SK-N-SH treated with all-trans-retinoic acid at 6 μM for 48 hours (cell line): ENCODE measurements at regions not wholly inside any gene's neighbourhood (a gene's known extent, or its start where the extent isn't known, plus 50 kb on each side); places are given as distances from the start of the nearest gene placed in this dataset.
A peak's percentile ranks its signal among the peaks of the same experiment; 100 is the strongest.

Experiments
- ATAC-seq: fragments of 200-7000 bp; cut with Tn5 transposase; 3 replicates; pipeline ENCODE4 v1.9.1; 2020; ENCODE audit warnings: mild to moderate bottlenecking, moderate library complexity
- ARNTL ChIP-seq: fragments of 450-650 bp; formaldehyde crosslinking; IDR thresholded peaks from 2 replicates; pipeline ENCODE4 v1.5.0; 2020; ENCODE audit warnings: low read depth, mild to moderate bottlenecking, moderate library complexity, borderline replicate concordance
- BACH2 ChIP-seq: fragments of 250-450 bp; sonication (Bioruptor Pico); IDR thresholded peaks from 2 replicates; pipeline ENCODE4 v1.9.0; 2021; ENCODE audit warnings: mild to moderate bottlenecking, borderline replicate concordance
- CREB5 ChIP-seq: fragments of 250-450 bp; sonication (Bioruptor Pico); IDR thresholded peaks from 2 replicates; pipeline ENCODE4 v1.5.1; 2020; ENCODE audit warnings: low read depth, mild to moderate bottlenecking, moderate library complexity
- CSDC2 ChIP-seq: fragments of 250-450 bp; sonication (Bioruptor Pico); IDR thresholded peaks from 2 replicates; pipeline ENCODE4 v1.5.0; 2020; ENCODE audit warnings: mild to moderate bottlenecking, moderate library complexity
- CSRNP3 ChIP-seq: fragments of 250-450 bp; sonication (Bioruptor Pico); IDR thresholded peaks from 2 replicates; pipeline ENCODE4 v1.5.1; 2021; ENCODE audit warnings: mild to moderate bottlenecking, moderate library complexity
- ISL1 ChIP-seq: fragments of 250-450 bp; sonication (Bioruptor Pico); IDR thresholded peaks from 2 replicates; pipeline ENCODE4 v2.1.2; 2022; ENCODE audit warnings: mild to moderate bottlenecking, moderate library complexity
- OSR1 ChIP-seq: fragments of 250-450 bp; sonication (Bioruptor Pico); IDR thresholded peaks from 2 replicates; pipeline ENCODE4 v1.8.0; 2022; ENCODE audit warnings: moderate library complexity, mild to moderate bottlenecking, inconsistent platforms
- PATZ1 ChIP-seq: fragments of 250-450 bp; sonication (Bioruptor Pico); IDR thresholded peaks from 2 replicates; pipeline ENCODE4 v1.8.0; 2020; ENCODE audit warnings: mild to moderate bottlenecking, moderate library complexity, borderline replicate concordance
- RARB ChIP-seq: fragments of 250-450 bp; sonication (Bioruptor Pico); IDR thresholded peaks from 2 replicates; pipeline ENCODE4 v1.8.0; 2021; ENCODE audit warnings: mild to moderate bottlenecking, moderate library complexity
- SNAI2 ChIP-seq: fragments of 250-450 bp; sonication (Bioruptor Pico); IDR thresholded peaks from 2 replicates; pipeline ENCODE4 v1.5.0; 2020; ENCODE audit warnings: mild to moderate bottlenecking, moderate library complexity
- TCF4 ChIP-seq: fragments of 250-450 bp; sonication (Bioruptor Pico); IDR thresholded peaks from 2 replicates; pipeline ENCODE4 v1.8.0; 2021; ENCODE audit warnings: mild to moderate bottlenecking, moderate library complexity, borderline replicate concordance
- TOX ChIP-seq: fragments of 250-450 bp; sonication (Bioruptor Pico); IDR thresholded peaks from 2 replicates; pipeline ENCODE4 v1.8.0; 2021; ENCODE audit warnings: mild to moderate bottlenecking, moderate library complexity, borderline replicate concordance
- ZC3H10 ChIP-seq: fragments of 250-450 bp; sonication (Bioruptor Pico); IDR thresholded peaks from 2 replicates; pipeline ENCODE4 v1.5.1; 2021; ENCODE audit warnings: mild to moderate bottlenecking, moderate library complexity
- ZFP3 ChIP-seq: fragments of 250-450 bp; sonication (Bioruptor Pico); IDR thresholded peaks from 2 replicates; pipeline ENCODE4 v1.5.0; 2020; ENCODE audit warnings: mild to moderate bottlenecking, moderate library complexity
- ZFP30 ChIP-seq: fragments of 450-650 bp; formaldehyde crosslinking; IDR thresholded peaks from 2 replicates; pipeline ENCODE4 v1.5.0; 2022; ENCODE audit warnings: mild to moderate bottlenecking, moderate library complexity
- ZNF565 ChIP-seq: fragments of 450-650 bp; formaldehyde crosslinking; conservative IDR thresholded peaks from 2 replicates; pipeline ENCODE4 v1.5.0; 2020; ENCODE audit warnings: low read depth, mild to moderate bottlenecking, moderate library complexity
- ZNF70 ChIP-seq: fragments of 450-650 bp; formaldehyde crosslinking; IDR thresholded peaks from 2 replicates; pipeline ENCODE4 v1.5.0; 2020; ENCODE audit warnings: mild to moderate bottlenecking, moderate library complexity
- ZNF8 ChIP-seq: fragments of 450-650 bp; formaldehyde crosslinking; IDR thresholded peaks from 2 replicates; pipeline ENCODE4 v1.5.0; 2020; ENCODE audit warnings: mild to moderate bottlenecking, moderate library complexity
- TF ChIP-seq, protein P1 (sequence below): fragments of 250-450 bp; sonication (Bioruptor Pico); IDR thresholded peaks from 2 replicates; pipeline ENCODE4 v1.5.0; 2020; ENCODE audit warnings: mild to moderate bottlenecking, moderate library complexity
- TF ChIP-seq, protein P2 (sequence below): fragments of 250-450 bp; sonication (Bioruptor Pico); IDR thresholded peaks from 2 replicates; pipeline ENCODE4 v1.8.0; 2021; ENCODE audit warnings: low read depth, mild to moderate bottlenecking, moderate library complexity, borderline replicate concordance

DNA sequence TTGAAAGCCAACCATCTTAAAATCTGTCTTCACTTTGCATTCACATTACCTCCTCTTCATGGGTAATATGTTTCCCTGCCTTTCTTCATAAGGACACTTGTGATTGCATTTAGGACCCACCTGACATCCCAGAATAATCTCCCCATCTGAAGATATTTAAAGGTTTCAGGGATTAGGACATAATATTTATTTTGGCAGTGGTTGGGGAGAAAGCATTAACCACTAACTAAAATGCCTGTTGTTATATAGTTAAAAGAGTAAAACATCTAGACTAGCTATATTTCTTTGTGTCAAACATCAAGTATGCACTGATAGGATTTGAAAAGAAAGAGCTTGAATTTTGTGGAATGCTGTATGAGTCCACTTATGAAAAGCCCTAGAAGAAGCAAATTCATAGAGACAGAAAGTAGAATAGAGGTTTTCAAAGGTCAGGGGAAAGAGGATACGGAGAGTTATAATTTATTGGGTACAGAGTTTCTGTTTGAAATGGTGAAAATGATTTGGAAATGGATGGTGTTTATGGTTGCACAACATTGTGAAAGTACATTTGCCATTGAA lies 457.7 kb upstream of the SPRY2 start:
- TF ChIP-seq, protein P1, sequence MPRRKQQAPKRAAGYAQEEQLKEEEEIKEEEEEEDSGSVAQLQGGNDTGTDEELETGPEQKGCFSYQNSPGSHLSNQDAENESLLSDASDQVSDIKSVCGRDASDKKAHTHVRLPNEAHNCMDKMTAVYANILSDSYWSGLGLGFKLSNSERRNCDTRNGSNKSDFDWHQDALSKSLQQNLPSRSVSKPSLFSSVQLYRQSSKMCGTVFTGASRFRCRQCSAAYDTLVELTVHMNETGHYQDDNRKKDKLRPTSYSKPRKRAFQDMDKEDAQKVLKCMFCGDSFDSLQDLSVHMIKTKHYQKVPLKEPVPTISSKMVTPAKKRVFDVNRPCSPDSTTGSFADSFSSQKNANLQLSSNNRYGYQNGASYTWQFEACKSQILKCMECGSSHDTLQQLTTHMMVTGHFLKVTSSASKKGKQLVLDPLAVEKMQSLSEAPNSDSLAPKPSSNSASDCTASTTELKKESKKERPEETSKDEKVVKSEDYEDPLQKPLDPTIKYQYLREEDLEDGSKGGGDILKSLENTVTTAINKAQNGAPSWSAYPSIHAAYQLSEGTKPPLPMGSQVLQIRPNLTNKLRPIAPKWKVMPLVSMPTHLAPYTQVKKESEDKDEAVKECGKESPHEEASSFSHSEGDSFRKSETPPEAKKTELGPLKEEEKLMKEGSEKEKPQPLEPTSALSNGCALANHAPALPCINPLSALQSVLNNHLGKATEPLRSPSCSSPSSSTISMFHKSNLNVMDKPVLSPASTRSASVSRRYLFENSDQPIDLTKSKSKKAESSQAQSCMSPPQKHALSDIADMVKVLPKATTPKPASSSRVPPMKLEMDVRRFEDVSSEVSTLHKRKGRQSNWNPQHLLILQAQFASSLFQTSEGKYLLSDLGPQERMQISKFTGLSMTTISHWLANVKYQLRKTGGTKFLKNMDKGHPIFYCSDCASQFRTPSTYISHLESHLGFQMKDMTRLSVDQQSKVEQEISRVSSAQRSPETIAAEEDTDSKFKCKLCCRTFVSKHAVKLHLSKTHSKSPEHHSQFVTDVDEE = no peak
- no peak for TF ChIP-seq TCF4 (CRISPR knock-in tag)
- TF ChIP-seq ZFP3 (CRISPR knock-in tag) = no peak
- TF ChIP-seq ZNF70 (CRISPR knock-in tag) = no peak
- no peak for TF ChIP-seq ARNTL (CRISPR knock-in tag)
- TF ChIP-seq TOX (CRISPR knock-in tag) = peak; percentile 80; the same call in 1 of the 2 replicates
- TF ChIP-seq BACH2 (CRISPR knock-in tag) = no peak
- no peak for TF ChIP-seq PATZ1 (CRISPR knock-in tag)
- TF ChIP-seq ZFP30 (CRISPR knock-in tag) = no peak
- no peak for TF ChIP-seq CSRNP3 (CRISPR knock-in tag)
- no peak for TF ChIP-seq CSDC2 (CRISPR knock-in tag)
- peak; percentile 81 for TF ChIP-seq ISL1 (CRISPR knock-in tag)
- no peak for TF ChIP-seq OSR1 (CRISPR knock-in tag)
- peak; percentile 17; the same call in 1 of the 2 replicates for TF ChIP-seq RARB
- TF ChIP-seq, protein P2, sequence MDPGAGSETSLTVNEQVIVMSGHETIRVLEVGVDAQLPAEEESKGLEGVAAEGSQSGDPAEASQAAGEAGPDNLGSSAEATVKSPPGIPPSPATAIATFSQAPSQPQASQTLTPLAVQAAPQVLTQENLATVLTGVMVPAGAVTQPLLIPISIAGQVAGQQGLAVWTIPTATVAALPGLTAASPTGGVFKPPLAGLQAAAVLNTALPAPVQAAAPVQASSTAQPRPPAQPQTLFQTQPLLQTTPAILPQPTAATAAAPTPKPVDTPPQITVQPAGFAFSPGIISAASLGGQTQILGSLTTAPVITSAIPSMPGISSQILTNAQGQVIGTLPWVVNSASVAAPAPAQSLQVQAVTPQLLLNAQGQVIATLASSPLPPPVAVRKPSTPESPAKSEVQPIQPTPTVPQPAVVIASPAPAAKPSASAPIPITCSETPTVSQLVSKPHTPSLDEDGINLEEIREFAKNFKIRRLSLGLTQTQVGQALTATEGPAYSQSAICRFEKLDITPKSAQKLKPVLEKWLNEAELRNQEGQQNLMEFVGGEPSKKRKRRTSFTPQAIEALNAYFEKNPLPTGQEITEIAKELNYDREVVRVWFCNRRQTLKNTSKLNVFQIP (CRISPR knock-in tag) = peak; percentile 46; the same call in 1 of the 2 replicates
- no peak; the same call in 1 of the 2 replicates for TF ChIP-seq ZC3H10 (CRISPR knock-in tag)
- ATAC-seq = peak; percentile 79

GRCh38 chr13:80787604-80788003 lies 446.7 kb upstream of the SPRY2 start:
- TF ChIP-seq ISL1 (CRISPR knock-in tag) = peak; percentile 68
- peak; percentile 53; the same call in 1 of the 2 replicates for TF ChIP-seq ZC3H10 (CRISPR knock-in tag)
- TF ChIP-seq CREB5 = no peak
- ATAC-seq = no peak

- no peak for ATAC-seq
- TF ChIP-seq PATZ1 (CRISPR knock-in tag) (no peak), TOX (CRISPR knock-in tag) (no peak), ZNF565 (CRISPR knock-in tag) (no peak), ZFP3 (CRISPR knock-in tag) (no peak), TCF4 (CRISPR knock-in tag) (no peak), ZC3H10 (CRISPR knock-in tag) (no peak), SNAI2 (CRISPR knock-in tag) (no peak), ZNF8 (CRISPR knock-in tag) (no peak)
- TF ChIP-seq, protein P2 (CRISPR knock-in tag) = no peak
Observed at GRCh38 chr13:80783926-80784565, 443.1 kb upstream of the SPRY2 start.
